Upper lobe of left lung (tissue), 6 donors: ENCODE measurements at regions not wholly inside any gene's neighbourhood (a gene's known extent, or its start where the extent isn't known, plus 50 kb on each side); places are given as distances from the start of the nearest gene placed in this dataset.

Source experiments
- ATAC-seq, 2 donors: fragments of 200-7000 bp; cut with Tn5 transposase; one replicate each; pipeline ENCODE4 v1.9.1; 2022; ENCODE audit warnings: mild to moderate bottlenecking in 2 of 2, moderate library complexity in 2 of 2; ENCODE audit not compliant: low FRiP score in 2 of 2
- DNase-seq, 2 donors: peaks; one replicate each; pipeline ENCODE4 v3.0.0-alpha.2; 2019 to 2020
- H3K27ac ChIP-seq, 4 donors: fragments of 200-600 bp; sonication (generic); one replicate each; pipeline ENCODE4 v1.5.1; 2016 to 2019
- H3K27me3 ChIP-seq, 4 donors: fragments of 200-600 bp; sonication (generic); one replicate each; pipeline ENCODE4 v1.5.1; 2017 to 2019
- H3K36me3 ChIP-seq, 4 donors: fragments of 200-600 bp; sonication (generic); one replicate each; pipeline ENCODE4 v1.5.1; 2016 to 2019
- H3K4me1 ChIP-seq, 4 donors: fragments of 200-600 bp; sonication (generic); one replicate each; pipeline ENCODE4 v1.5.1; 2018 to 2019
- H3K4me3 ChIP-seq, 4 donors: fragments of 200-600 bp; sonication (generic); one replicate each; pipeline ENCODE4 v1.5.1; 2017 to 2019; ENCODE audit warnings: mild to moderate bottlenecking in 2 of 4, moderate library complexity in 1 of 4
- H3K9me3 ChIP-seq, 4 donors: fragments of 200-600 bp; sonication (generic); one replicate each; pipeline ENCODE4 v1.5.1; 2018 to 2019
- CTCF ChIP-seq, 6 experiments: fragments of 450-650 bp in 4 of 6; fragments of 200-600 bp in 2 of 6; sonication (generic) in 2 of 6; IDR thresholded peaks; one replicate each; pipeline ENCODE4 v1.5.1; 2016 to 2019; ENCODE audit warnings: antibody characterized with exemption in 6 of 6
- EP300 ChIP-seq, 4 donors: sonication (generic); formaldehyde crosslinking; IDR thresholded peaks; one replicate each; pipeline ENCODE4 v1.5.1; 2017; ENCODE audit warnings: antibody characterized with exemption in 4 of 4, control low read depth in 2 of 4
- POLR2A ChIP-seq, 4 donors: fragments of 450-650 bp; IDR thresholded peaks; one replicate each; pipeline ENCODE4 v1.5.1; 2016 to 2017; ENCODE audit warnings: antibody characterized with exemption in 4 of 4, mild to moderate bottlenecking in 2 of 4
- POLR2AphosphoS5 ChIP-seq, 2 donors: sonication (generic); formaldehyde crosslinking; IDR thresholded peaks; one replicate each; pipeline ENCODE4 v1.5.1; 2017; ENCODE audit warnings: antibody characterized with exemption in 2 of 2
- WGBS, 2 donors: methylation state at CpG; one replicate each; pipeline ENCODE4 v1.1.5; 2017 to 2018; 5-methylcytosine and 5-hydroxymethylcytosine counted together
- donor health status: DM: no; HTN: no; CAD: no; lungs with moderate emphysema.
- donor health status: DM: no; HTN: yes; CAD: no; lungs with severe emphysema.

- Histone ChIP-seq H3K4me1 (peaks cover 0 to 26% (median 12%) of the 10 kb centered on the region in 4 donors), H3K9me3 (no peaks in the 10 kb centered on the region), H3K4me3 (peak overlapping the region in 1 of 4 donors; percentile 1), H3K27me3 (no peaks in the 10 kb centered on the region), H3K27ac (peak overlapping the region; percentile 78 to 90 (median 86)), H3K36me3 (no peaks in the 10 kb centered on the region)
- WGBS, 2 donors: 15 to 18% methylated on average over 9 to 10 of the region's 10 CpGs
- DNase-seq (no peak), ATAC-seq (no peak)
- no peak for TF ChIP-seq POLR2A (IDR thresholded peaks at IDR 0.05)
- TF ChIP-seq EP300 (IDR thresholded peaks at IDR 0.05): no peak
- no peak for TF ChIP-seq POLR2AphosphoS5 (IDR thresholded peaks at IDR 0.05)
- no peak for TF ChIP-seq CTCF (IDR thresholded peaks at IDR 0.05)
These were observed 166.3 kb upstream of the FOXF1 start for GRCh38 chr16:86343796-86344585.

GRCh38 chr16:86344586-86344871, 165.8 kb upstream of the FOXF1 start:
- peaks cover 0 to 26% (median 12%) of the 10 kb centered on the region in 4 donors for H3K4me1 ChIP-seq
- H3K4me3 ChIP-seq: no peak overlapping the region
- WGBS, 2 donors: 82 to 85% methylated on average over 4 to 7 of the region's 7 CpGs
- no peaks in the 10 kb centered on the region for H3K9me3 ChIP-seq
- H3K27ac ChIP-seq: peak overlapping the region; percentile 78 to 90 (median 86)
- DNase-seq: no peak
- no peaks in the 10 kb centered on the region for H3K36me3 ChIP-seq
- H3K27me3 ChIP-seq: no peaks in the 10 kb centered on the region
- TF ChIP-seq EP300 (IDR thresholded peaks at IDR 0.05): no peak
- TF ChIP-seq POLR2A (IDR thresholded peaks at IDR 0.05): no peak
- TF ChIP-seq POLR2AphosphoS5 (IDR thresholded peaks at IDR 0.05): no peak
- no peak for TF ChIP-seq CTCF (IDR thresholded peaks at IDR 0.05)
- no peak for ATAC-seq

GRCh38 chr16:86344881-86345280, 165.4 kb upstream of the FOXF1 start:
- DNase-seq (no peak), ATAC-seq (no peak)
- Histone ChIP-seq H3K27ac (peak overlapping the region in 2 of 4 donors; percentile 89 to 90), H3K4me1 (peaks cover 0 to 26% (median 12%) of the 10 kb centered on the region in 4 donors), H3K4me3 (no peak overlapping the region), H3K27me3 (no peaks in the 10 kb centered on the region), H3K36me3 (no peaks in the 10 kb centered on the region), H3K9me3 (no peaks in the 10 kb centered on the region)
- TF ChIP-seq POLR2A (IDR thresholded peaks at IDR 0.05): no peak
- 62 to 68% methylated on average over 5 of the region's 5 CpGs for WGBS, 2 donors

- H3K36me3 ChIP-seq: no peaks in the 10 kb centered on the region
- H3K4me3 ChIP-seq: no peak overlapping the region
- no peak for DNase-seq
- WGBS, 2 donors: 33 to 53% methylated on average over 8 to 11 of the region's 12 CpGs
- no peak for ATAC-seq
- no peak for TF ChIP-seq EP300 (IDR thresholded peaks at IDR 0.05)
- TF ChIP-seq POLR2AphosphoS5 (IDR thresholded peaks at IDR 0.05): no peak
- no peak for TF ChIP-seq POLR2A (IDR thresholded peaks at IDR 0.05)
- TF ChIP-seq CTCF (IDR thresholded peaks at IDR 0.05): no peak
- no peaks in the 10 kb centered on the region for H3K27me3 ChIP-seq
- H3K27ac ChIP-seq: peak overlapping the region; percentile 22 to 90 (median 46)
- H3K4me1 ChIP-seq: peaks cover 0 to 27% (median 13%) of the 10 kb centered on the region in 4 donors
- no peaks in the 10 kb centered on the region for H3K9me3 ChIP-seq
These were observed 164.8 kb upstream of the FOXF1 start for GRCh38 chr16:86345516-86345915.

- no peaks in the 10 kb centered on the region for H3K27me3 ChIP-seq
- 46 to 68% methylated on average over 7 of the region's 7 CpGs for WGBS, 2 donors
- no peak overlapping the region for H3K4me3 ChIP-seq
- TF ChIP-seq CTCF (IDR thresholded peaks at IDR 0.05) (no peak), EP300 (IDR thresholded peaks at IDR 0.05) (peak in 1 of 4 donors; percentile 47), POLR2AphosphoS5 (IDR thresholded peaks at IDR 0.05) (peak in 1 of 2 donors; percentile 55), POLR2A (IDR thresholded peaks at IDR 0.05) (no peak)
- no peaks in the 10 kb centered on the region for H3K9me3 ChIP-seq
- DNase-seq: no peak
- H3K4me1 ChIP-seq: peaks cover 0 to 27% (median 15%) of the 10 kb centered on the region in 4 donors
- H3K36me3 ChIP-seq: no peaks in the 10 kb centered on the region
- peak overlapping the region in 2 of 4 donors; percentile 22 to 90 for H3K27ac ChIP-seq
- ATAC-seq: no peak
These were observed 164.3 kb upstream of the FOXF1 start for GRCh38 chr16:86346034-86346433.
